GM19351 (cell line): ENCODE measurements at regions not wholly inside any gene's neighbourhood (a gene's known extent, or its start where the extent isn't known, plus 50 kb on each side); places are given as distances from the start of the nearest gene placed in this dataset.
"Not testable (repeated sequence)": the region's sequence is repeated elsewhere in the genome, so short reads cannot be mapped to it uniquely, and the experiment has no call there.

Source experiments
- ATAC-seq: cut with Tn5 transposase; IDR thresholded peaks from one replicate; pipeline ENCODE4 v1.9.1; 2021; ENCODE audit warnings: mild to moderate bottlenecking, moderate library complexity; ENCODE audit not compliant: unreplicated experiment

- no peak for ATAC-seq
These were observed 322.3 kb downstream of the RMST start for GRCh38 chr12:97784904-97785303.

- no peak for ATAC-seq
These were observed 327.7 kb downstream of the RMST start for GRCh38 chr12:97790281-97790680.

- no peak for ATAC-seq
These were observed 334.9 kb downstream of the RMST start for GRCh38 chr12:97797473-97797872.

- no peak for ATAC-seq
These were observed 338.0 kb downstream of the RMST start for GRCh38 chr12:97800561-97800960.

- ATAC-seq = no peak
These were observed 339.0 kb downstream of the RMST start for GRCh38 chr12:97801471-97802059.

GRCh38 chr12:97805146-97805545, 342.5 kb downstream of the RMST start:
- ATAC-seq = no peak

- no peak for ATAC-seq
These were observed 350.7 kb downstream of the RMST start for GRCh38 chr12:97813301-97813700.

GRCh38 chr12:97821806-97822205, 359.2 kb downstream of the RMST start:
- ATAC-seq = no peak

GRCh38 chr12:97835541-97835940, 372.9 kb downstream of the RMST start:
- ATAC-seq = no peak

- no peak for ATAC-seq
These were observed 374.8 kb downstream of the RMST start for GRCh38 chr12:97837401-97837800.

- ATAC-seq = no peak
These were observed 385.4 kb downstream of the RMST start for GRCh38 chr12:97848051-97848450.

- ATAC-seq = no peak
These were observed 391.9 kb downstream of the RMST start for GRCh38 chr12:97854477-97854876.

GRCh38 chr12:97862072-97862471, 399.5 kb downstream of the RMST start:
- no peak for ATAC-seq

- ATAC-seq = no peak
These were observed 412.5 kb downstream of the RMST start for GRCh38 chr12:97875064-97875463.

GRCh38 chr12:97876780-97877179, 414.2 kb downstream of the RMST start:
- ATAC-seq = no peak

- no peak for ATAC-seq
These were observed 414.8 kb downstream of the RMST start for GRCh38 chr12:97877404-97877803.

- ATAC-seq = no peak
These were observed 424.0 kb downstream of the RMST start for GRCh38 chr12:97886511-97887176.

GRCh38 chr12:97897881-97898280, 435.3 kb downstream of the RMST start:
- not testable (repeated sequence) for ATAC-seq

GRCh38 chr12:97899529-97899928, 436.9 kb downstream of the RMST start:
- ATAC-seq = no peak

GRCh38 chr12:97899956-97900355, 437.4 kb downstream of the RMST start:
- ATAC-seq = no peak

GRCh38 chr12:97903356-97903755, 440.8 kb downstream of the RMST start:
- ATAC-seq = no peak

- no peak for ATAC-seq
These were observed 444.9 kb downstream of the RMST start for GRCh38 chr12:97907504-97907903.

- ATAC-seq = no peak
These were observed 448.0 kb downstream of the RMST start for GRCh38 chr12:97910559-97910958.
